ENCODE measurements at regions not wholly inside any gene's neighbourhood (a gene's known extent, or its start where the extent isn't known, plus 50 kb on each side); places are given as distances from the start of the nearest gene placed in this dataset.

GRCh38 chr19:30712431-30713337, 340.5 kb downstream of the ZNF536 start:
- intact Hi-C loops (cut with DNase I) = no loop called here

GRCh38 chr19:30711826-30712225, 339.6 kb downstream of the ZNF536 start:
- ATAC-seq = no peak
- Histone ChIP-seq H3K4me1 (ENCODE audit: control insufficient read depth, insufficient read depth, low read length) (no peaks in the 10 kb centered on the region), H3K27ac (ENCODE audit: low read length) (no peak overlapping the region), H3K27me3 (ENCODE audit: control insufficient read depth, insufficient read depth) (no peaks in the 10 kb centered on the region), H3K4me3 (ENCODE audit: low read length) (no peak overlapping the region), H3K9me3 (ENCODE audit: control insufficient read depth, low read length) (no peaks in the 10 kb centered on the region)
- 90% methylated on average over 4 of the region's 4 CpGs for WGBS
- no peak for DNase-seq
- intact Hi-C loops (cut with DNase I) = no loop called here

More at GRCh38 chr19:30712431-30713337, 340.5 kb downstream of the ZNF536 start:
- H3K27ac ChIP-seq (ENCODE audit: low read length) = no peak overlapping the region
- no peak overlapping the region for H3K4me3 ChIP-seq (ENCODE audit: low read length)
- ATAC-seq = no peak
- 68% methylated on average over 7 of the region's 7 CpGs for WGBS
- H3K27me3 ChIP-seq (ENCODE audit: control insufficient read depth, insufficient read depth) = no peaks in the 10 kb centered on the region
- DNase-seq = no peak
- H3K4me1 ChIP-seq (ENCODE audit: control insufficient read depth, insufficient read depth, low read length) = no peaks in the 10 kb centered on the region
- H3K9me3 ChIP-seq (ENCODE audit: control insufficient read depth, low read length) = no peaks in the 10 kb centered on the region

- intact Hi-C loops (cut with DNase I) = no loop called here
- DNase-seq = no peak
- Histone ChIP-seq H3K4me1 (ENCODE audit: control insufficient read depth, insufficient read depth, low read length) (no peaks in the 10 kb centered on the region), H3K4me3 (ENCODE audit: low read length) (no peak overlapping the region), H3K27me3 (ENCODE audit: control insufficient read depth, insufficient read depth) (no peaks in the 10 kb centered on the region), H3K9me3 (ENCODE audit: control insufficient read depth, low read length) (no peaks in the 10 kb centered on the region), H3K27ac (ENCODE audit: low read length) (no peak overlapping the region)
- WGBS = 56% methylated on average over 17 of the region's 17 CpGs
- no peak for ATAC-seq
Measured at GRCh38 chr19:30711296-30711695, 339.1 kb downstream of the ZNF536 start.

GRCh38 chr19:30710721-30711120, 338.5 kb downstream of the ZNF536 start:
- WGBS = 85% methylated on average over 12 of the region's 12 CpGs
- ATAC-seq = no peak

GRCh38 chr19:30708416-30709178, 336.4 kb downstream of the ZNF536 start:
- no peak overlapping the region for H3K27ac ChIP-seq (ENCODE audit: low read length)
- ATAC-seq (no peak), DNase-seq (no peak)
- no peak overlapping the region for H3K4me3 ChIP-seq (ENCODE audit: low read length)
- H3K9me3 ChIP-seq (ENCODE audit: control insufficient read depth, low read length) = no peaks in the 10 kb centered on the region
- H3K27me3 ChIP-seq (ENCODE audit: control insufficient read depth, insufficient read depth) = no peaks in the 10 kb centered on the region
- 83% methylated on average over 11 of the region's 11 CpGs for WGBS
- H3K4me1 ChIP-seq (ENCODE audit: control insufficient read depth, insufficient read depth, low read length) = no peaks in the 10 kb centered on the region
- intact Hi-C loops (cut with DNase I) = no loop called here

More at GRCh38 chr19:30710721-30711120, 338.5 kb downstream of the ZNF536 start:
- DNase-seq = no peak
- Histone ChIP-seq H3K27me3 (ENCODE audit: control insufficient read depth, insufficient read depth) (no peaks in the 10 kb centered on the region), H3K27ac (ENCODE audit: low read length) (no peak overlapping the region), H3K9me3 (ENCODE audit: control insufficient read depth, low read length) (no peaks in the 10 kb centered on the region), H3K4me1 (ENCODE audit: control insufficient read depth, insufficient read depth, low read length) (no peaks in the 10 kb centered on the region), H3K4me3 (ENCODE audit: low read length) (no peak overlapping the region)
- intact Hi-C loops (cut with DNase I) = no loop called here

- Histone ChIP-seq H3K27me3 (ENCODE audit: control insufficient read depth, insufficient read depth) (no peaks in the 10 kb centered on the region), H3K4me1 (ENCODE audit: control insufficient read depth, insufficient read depth, low read length) (no peaks in the 10 kb centered on the region), H3K4me3 (ENCODE audit: low read length) (no peak overlapping the region), H3K9me3 (ENCODE audit: control insufficient read depth, low read length) (no peaks in the 10 kb centered on the region), H3K27ac (ENCODE audit: low read length) (no peak overlapping the region)
- no peak for DNase-seq
- WGBS = 66% methylated on average over 4 of the region's 4 CpGs
- intact Hi-C loops (cut with DNase I) = no loop called here
- no peak for ATAC-seq
Measured at GRCh38 chr19:30704771-30705330, 332.7 kb downstream of the ZNF536 start.

- no peaks in the 10 kb centered on the region for H3K4me1 ChIP-seq (ENCODE audit: control insufficient read depth, insufficient read depth, low read length)
- no peak for ATAC-seq
- no peak overlapping the region for H3K4me3 ChIP-seq (ENCODE audit: low read length)
- 85% methylated on average over 4 of the region's 4 CpGs for WGBS
- no peak for DNase-seq
- no peak overlapping the region for H3K27ac ChIP-seq (ENCODE audit: low read length)
- H3K27me3 ChIP-seq (ENCODE audit: control insufficient read depth, insufficient read depth) = no peaks in the 10 kb centered on the region
- intact Hi-C loops (cut with DNase I) = no loop called here
- H3K9me3 ChIP-seq (ENCODE audit: control insufficient read depth, low read length) = no peaks in the 10 kb centered on the region
Measured at GRCh38 chr19:30703645-30704044, 331.5 kb downstream of the ZNF536 start.

- DNase-seq (no peak), ATAC-seq (no peak)
- intact Hi-C loops (cut with DNase I) = no loop called here
- Histone ChIP-seq H3K4me1 (ENCODE audit: control insufficient read depth, insufficient read depth, low read length) (no peaks in the 10 kb centered on the region), H3K27ac (ENCODE audit: low read length) (no peak overlapping the region), H3K27me3 (ENCODE audit: control insufficient read depth, insufficient read depth) (no peaks in the 10 kb centered on the region), H3K4me3 (ENCODE audit: low read length) (no peak overlapping the region), H3K9me3 (ENCODE audit: control insufficient read depth, low read length) (no peaks in the 10 kb centered on the region)
- 89% methylated on average over 2 of the region's 2 CpGs for WGBS
Measured at GRCh38 chr19:30701178-30701577, 329.0 kb downstream of the ZNF536 start.

GRCh38 chr19:30699871-30700280, 327.7 kb downstream of the ZNF536 start:
- intact Hi-C loops (cut with DNase I) = loop anchor here in 1 of 4 donors (10.0 kb wide), 1 partner anchor 1355 kb away; no protein-coding TSS in a partner anchor

GRCh38 chr19:30696514-30696913, 324.3 kb downstream of the ZNF536 start:
- Histone ChIP-seq H3K27me3 (ENCODE audit: control insufficient read depth, insufficient read depth) (no peaks in the 10 kb centered on the region), H3K4me1 (ENCODE audit: control insufficient read depth, insufficient read depth, low read length) (peaks cover 3% of the 10 kb centered on the region), H3K9me3 (ENCODE audit: control insufficient read depth, low read length) (no peaks in the 10 kb centered on the region), H3K27ac (ENCODE audit: low read length) (no peak overlapping the region), H3K4me3 (ENCODE audit: low read length) (no peak overlapping the region)
- intact Hi-C loops (cut with DNase I) = loop anchor here in 1 of 4 donors (10.0 kb wide), 1 partner anchor 1358 kb away; no protein-coding TSS in a partner anchor
- DNase-seq (no peak), ATAC-seq (peak; percentile 43 to 57)
- 41% methylated on average over 6 of the region's 6 CpGs for WGBS

More at GRCh38 chr19:30699871-30700280, 327.7 kb downstream of the ZNF536 start:
- H3K9me3 ChIP-seq (ENCODE audit: control insufficient read depth, low read length) = no peaks in the 10 kb centered on the region
- H3K27ac ChIP-seq (ENCODE audit: low read length) = no peak overlapping the region
- H3K4me1 ChIP-seq (ENCODE audit: control insufficient read depth, insufficient read depth, low read length) = no peaks in the 10 kb centered on the region
- no peaks in the 10 kb centered on the region for H3K27me3 ChIP-seq (ENCODE audit: control insufficient read depth, insufficient read depth)
- 92% methylated on average over 3 of the region's 3 CpGs for WGBS
- no peak for ATAC-seq
- H3K4me3 ChIP-seq (ENCODE audit: low read length) = no peak overlapping the region
- no peak for DNase-seq

All from right cardiac atrium (tissue), 5 donors.